ENCODE measurements at regions not wholly inside any gene's neighbourhood (a gene's known extent, or its start where the extent isn't known, plus 50 kb on each side); places are given as distances from the start of the nearest gene placed in this dataset.

DNA sequence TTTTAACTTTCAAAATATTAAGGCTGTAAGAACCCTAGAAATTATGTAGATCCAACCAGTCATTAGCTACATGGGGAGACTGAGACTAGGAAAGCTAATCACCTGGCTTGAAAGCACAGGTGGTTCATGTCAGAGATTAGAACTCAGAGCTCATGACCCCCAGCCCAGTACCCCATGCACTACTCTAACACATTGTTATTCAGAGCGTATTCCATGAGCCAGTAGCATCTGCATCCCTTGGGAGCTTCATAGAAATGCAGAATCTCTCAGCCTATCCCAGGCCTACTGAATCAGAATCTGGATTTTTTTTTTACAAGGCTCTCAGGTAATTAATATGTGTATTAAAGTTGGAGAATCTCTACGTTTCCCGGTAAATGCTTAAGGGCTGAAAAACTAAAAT, 161.7 kb downstream of the BTG1 start:
- no peak for TF ChIP-seq POLR2A (IDR thresholded peaks at IDR 0.05)
- TF ChIP-seq, protein P1, sequence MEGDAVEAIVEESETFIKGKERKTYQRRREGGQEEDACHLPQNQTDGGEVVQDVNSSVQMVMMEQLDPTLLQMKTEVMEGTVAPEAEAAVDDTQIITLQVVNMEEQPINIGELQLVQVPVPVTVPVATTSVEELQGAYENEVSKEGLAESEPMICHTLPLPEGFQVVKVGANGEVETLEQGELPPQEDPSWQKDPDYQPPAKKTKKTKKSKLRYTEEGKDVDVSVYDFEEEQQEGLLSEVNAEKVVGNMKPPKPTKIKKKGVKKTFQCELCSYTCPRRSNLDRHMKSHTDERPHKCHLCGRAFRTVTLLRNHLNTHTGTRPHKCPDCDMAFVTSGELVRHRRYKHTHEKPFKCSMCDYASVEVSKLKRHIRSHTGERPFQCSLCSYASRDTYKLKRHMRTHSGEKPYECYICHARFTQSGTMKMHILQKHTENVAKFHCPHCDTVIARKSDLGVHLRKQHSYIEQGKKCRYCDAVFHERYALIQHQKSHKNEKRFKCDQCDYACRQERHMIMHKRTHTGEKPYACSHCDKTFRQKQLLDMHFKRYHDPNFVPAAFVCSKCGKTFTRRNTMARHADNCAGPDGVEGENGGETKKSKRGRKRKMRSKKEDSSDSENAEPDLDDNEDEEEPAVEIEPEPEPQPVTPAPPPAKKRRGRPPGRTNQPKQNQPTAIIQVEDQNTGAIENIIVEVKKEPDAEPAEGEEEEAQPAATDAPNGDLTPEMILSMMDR (IDR thresholded peaks at IDR 0.05), result no peak
- no peak for TF ChIP-seq EP300 (IDR thresholded peaks at IDR 0.05)
- no peak for TF ChIP-seq POLR2AphosphoS5 (IDR thresholded peaks at IDR 0.05)
